ENCODE measurements at regions not wholly inside any gene's neighbourhood (a gene's known extent, or its start where the extent isn't known, plus 50 kb on each side); places are given as distances from the start of the nearest gene placed in this dataset.

- no peak overlapping the region for H3K4me2 ChIP-seq
- peaks cover 55% of the 10 kb centered on the region for H3K4me1 ChIP-seq (ENCODE audit: insufficient read depth)
- TF ChIP-seq CTCF (IDR thresholded peaks at IDR 0.05; ENCODE audit: poor library complexity) = no peak
- no peak for TF ChIP-seq EZH2phosphoT487 (IDR thresholded peaks at IDR 0.05; ENCODE audit: low read depth, severe bottlenecking, unreplicated experiment)
- TF ChIP-seq EZH2 (IDR thresholded peaks at IDR 0.05; ENCODE audit: borderline replicate concordance) = no peak
- H3K36me3 ChIP-seq (replicated peaks; ENCODE audit: insufficient read depth, low read depth) = no peaks in the 10 kb centered on the region
- H4K20me1 ChIP-seq (ENCODE audit: insufficient read depth, poor library complexity, severe bottlenecking) = no peaks in the 10 kb centered on the region
- H3K9me2 ChIP-seq (replicated peaks; ENCODE audit: insufficient read depth) = no peaks in the 10 kb centered on the region
- H3K9me3 ChIP-seq (ENCODE audit: low read depth) = no peaks in the 10 kb centered on the region
- no peak overlapping the region for H3K27ac ChIP-seq
- no peak overlapping the region for H2AFZ ChIP-seq
- no peaks in the 10 kb centered on the region for H3K79me2 ChIP-seq
- WGBS (ENCODE audit: low lambda C conversion rate, missing lambda C conversion rate) = 96% methylated on average over 4 of the region's 4 CpGs
- DNase-seq (ENCODE audit: low spot score) = no peak
- H3K4me3 ChIP-seq = no peak overlapping the region
- no peaks in the 10 kb centered on the region for H3K27me3 ChIP-seq
Observed at GRCh38 chr5:174622067-174622466, 102.3 kb upstream of the MSX2 start.

GRCh38 chr5:174623018-174623417, 101.4 kb upstream of the MSX2 start:
- Histone ChIP-seq H3K4me2 (no peak overlapping the region), H3K9me2 (replicated peaks; ENCODE audit: insufficient read depth) (no peaks in the 10 kb centered on the region), H2AFZ (no peak overlapping the region), H4K20me1 (ENCODE audit: insufficient read depth, poor library complexity, severe bottlenecking) (no peaks in the 10 kb centered on the region), H3K79me2 (no peaks in the 10 kb centered on the region), H3K4me1 (ENCODE audit: insufficient read depth) (peaks cover 48% of the 10 kb centered on the region), H3K9me3 (ENCODE audit: low read depth) (no peaks in the 10 kb centered on the region), H3K4me3 (no peak overlapping the region), H3K27me3 (no peaks in the 10 kb centered on the region), H3K27ac (no peak overlapping the region), H3K36me3 (replicated peaks; ENCODE audit: insufficient read depth, low read depth) (no peaks in the 10 kb centered on the region)
- no peak for TF ChIP-seq EZH2phosphoT487 (IDR thresholded peaks at IDR 0.05; ENCODE audit: low read depth, severe bottlenecking, unreplicated experiment)
- TF ChIP-seq CTCF (IDR thresholded peaks at IDR 0.05; ENCODE audit: poor library complexity) = no peak
- no peak for TF ChIP-seq EZH2 (IDR thresholded peaks at IDR 0.05; ENCODE audit: borderline replicate concordance)
- 100% methylated on average over 1 of the region's 1 CpG for WGBS (ENCODE audit: low lambda C conversion rate, missing lambda C conversion rate)
- no peak for DNase-seq (ENCODE audit: low spot score)

GRCh38 chr5:174623433-174624019, 100.9 kb upstream of the MSX2 start:
- Histone ChIP-seq H4K20me1 (ENCODE audit: insufficient read depth, poor library complexity, severe bottlenecking) (no peaks in the 10 kb centered on the region), H3K9me3 (ENCODE audit: low read depth) (no peaks in the 10 kb centered on the region), H3K36me3 (replicated peaks; ENCODE audit: insufficient read depth, low read depth) (no peaks in the 10 kb centered on the region), H3K4me1 (ENCODE audit: insufficient read depth) (peaks cover 43% of the 10 kb centered on the region), H3K79me2 (no peaks in the 10 kb centered on the region), H3K9me2 (replicated peaks; ENCODE audit: insufficient read depth) (no peaks in the 10 kb centered on the region), H3K27me3 (no peaks in the 10 kb centered on the region), H3K27ac (no peak overlapping the region), H3K4me2 (no peak overlapping the region), H2AFZ (no peak overlapping the region), H3K4me3 (no peak overlapping the region)
- no peak for DNase-seq (ENCODE audit: low spot score)
- WGBS (ENCODE audit: low lambda C conversion rate, missing lambda C conversion rate) = 51% methylated on average over 7 of the region's 7 CpGs
- TF ChIP-seq EZH2phosphoT487 (IDR thresholded peaks at IDR 0.05; ENCODE audit: low read depth, severe bottlenecking, unreplicated experiment) (no peak), EZH2 (IDR thresholded peaks at IDR 0.05; ENCODE audit: borderline replicate concordance) (no peak), CTCF (IDR thresholded peaks at IDR 0.05; ENCODE audit: poor library complexity) (no peak)
